ENCODE measurements at regions not wholly inside any gene's neighbourhood (a gene's known extent, or its start where the extent isn't known, plus 50 kb on each side); places are given as distances from the start of the nearest gene placed in this dataset.

DNA sequence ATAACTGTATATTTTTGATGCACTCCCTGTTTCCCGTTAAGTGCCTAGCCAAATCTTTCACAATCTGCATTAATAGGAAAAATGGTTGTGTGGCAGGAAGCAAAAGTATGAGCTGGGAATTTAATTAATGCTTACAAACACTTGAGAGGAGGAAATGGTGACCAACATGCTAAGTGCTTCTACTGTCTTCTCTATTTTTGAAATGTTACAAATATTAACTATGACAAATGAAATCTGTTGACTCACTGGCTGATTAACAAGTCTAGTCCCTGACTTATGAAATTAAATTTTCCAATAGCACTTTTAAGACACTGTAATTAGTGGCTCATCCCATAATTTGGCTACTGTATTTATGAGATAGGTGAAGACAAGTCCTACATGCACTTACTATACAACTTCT lies 446.9 kb upstream of the DPPA4 start:
- H3K4me3 ChIP-seq (ENCODE audit: low read depth, low read length), result no peak overlapping the region
- TF ChIP-seq CTCF (IDR thresholded peaks at IDR 0.05; ENCODE audit: insufficient read depth, low read depth, low read length, missing control alignments), result no peak
- no peak for DNase-seq (ENCODE audit: low read depth)

- no peak overlapping the region for H3K4me3 ChIP-seq (ENCODE audit: low read depth, low read length)
- DNase-seq (ENCODE audit: low read depth), result no peak
- TF ChIP-seq CTCF (IDR thresholded peaks at IDR 0.05; ENCODE audit: insufficient read depth, low read depth, low read length, missing control alignments), result no peak
Measured at GRCh38 chr3:109784852-109785631, 447.7 kb upstream of the DPPA4 start.

GRCh38 chr3:109803274-109803673 lies 465.9 kb upstream of the DPPA4 start:
- no peak overlapping the region for H3K4me3 ChIP-seq (ENCODE audit: low read depth, low read length)
- DNase-seq (ENCODE audit: low read depth), result no peak
- TF ChIP-seq CTCF (IDR thresholded peaks at IDR 0.05; ENCODE audit: insufficient read depth, low read depth, low read length, missing control alignments), result peak; percentile 17

GRCh38 chr3:109804697-109805096 lies 467.4 kb upstream of the DPPA4 start:
- peak; percentile 30 for DNase-seq (ENCODE audit: low read depth)
- no peak for TF ChIP-seq CTCF (IDR thresholded peaks at IDR 0.05; ENCODE audit: insufficient read depth, low read depth, low read length, missing control alignments)
- no peak overlapping the region for H3K4me3 ChIP-seq (ENCODE audit: low read depth, low read length)

- DNase-seq (ENCODE audit: low read depth), result peak; percentile 22
Measured at GRCh38 chr3:109806929-109807328, 469.6 kb upstream of the DPPA4 start.

DNA sequence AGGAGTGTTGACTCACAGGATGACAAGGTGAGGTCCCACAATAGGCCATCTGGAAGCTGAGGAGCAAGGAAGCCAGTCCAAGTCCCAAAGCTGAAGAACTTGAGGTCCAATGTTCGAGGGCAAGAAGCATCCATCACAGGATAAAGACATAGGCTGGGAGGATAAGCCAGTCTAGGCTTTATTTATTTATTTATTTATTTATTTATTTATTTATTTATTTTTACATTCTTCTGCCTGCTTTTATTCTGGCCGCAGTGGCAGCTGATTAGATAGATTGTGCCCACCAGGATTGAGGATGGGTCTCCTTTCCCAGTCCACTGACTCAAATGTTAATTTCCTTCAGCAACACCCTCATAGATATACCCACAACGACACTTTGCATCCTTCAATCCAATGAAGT lies 472.2 kb upstream of the DPPA4 start:
- TF ChIP-seq CTCF (IDR thresholded peaks at IDR 0.05; ENCODE audit: insufficient read depth, low read depth, low read length, missing control alignments), result no peak
- H3K4me3 ChIP-seq (ENCODE audit: low read depth, low read length), result no peak overlapping the region
- DNase-seq (ENCODE audit: low read depth), result no peak

More at GRCh38 chr3:109806929-109807328, 469.6 kb upstream of the DPPA4 start:
- no peak overlapping the region for H3K4me3 ChIP-seq (ENCODE audit: low read depth, low read length)
- no peak for TF ChIP-seq CTCF (IDR thresholded peaks at IDR 0.05; ENCODE audit: insufficient read depth, low read depth, low read length, missing control alignments)

- H3K4me3 ChIP-seq (ENCODE audit: low read depth, low read length), result no peak overlapping the region
- DNase-seq (ENCODE audit: low read depth), result no peak
- TF ChIP-seq CTCF (IDR thresholded peaks at IDR 0.05; ENCODE audit: insufficient read depth, low read depth, low read length, missing control alignments), result no peak
Measured at GRCh38 chr3:109818081-109818480, 480.7 kb upstream of the DPPA4 start.
